ENCODE measurements at regions not wholly inside any gene's neighbourhood (a gene's known extent, or its start where the extent isn't known, plus 50 kb on each side); places are given as distances from the start of the nearest gene placed in this dataset.

DNA sequence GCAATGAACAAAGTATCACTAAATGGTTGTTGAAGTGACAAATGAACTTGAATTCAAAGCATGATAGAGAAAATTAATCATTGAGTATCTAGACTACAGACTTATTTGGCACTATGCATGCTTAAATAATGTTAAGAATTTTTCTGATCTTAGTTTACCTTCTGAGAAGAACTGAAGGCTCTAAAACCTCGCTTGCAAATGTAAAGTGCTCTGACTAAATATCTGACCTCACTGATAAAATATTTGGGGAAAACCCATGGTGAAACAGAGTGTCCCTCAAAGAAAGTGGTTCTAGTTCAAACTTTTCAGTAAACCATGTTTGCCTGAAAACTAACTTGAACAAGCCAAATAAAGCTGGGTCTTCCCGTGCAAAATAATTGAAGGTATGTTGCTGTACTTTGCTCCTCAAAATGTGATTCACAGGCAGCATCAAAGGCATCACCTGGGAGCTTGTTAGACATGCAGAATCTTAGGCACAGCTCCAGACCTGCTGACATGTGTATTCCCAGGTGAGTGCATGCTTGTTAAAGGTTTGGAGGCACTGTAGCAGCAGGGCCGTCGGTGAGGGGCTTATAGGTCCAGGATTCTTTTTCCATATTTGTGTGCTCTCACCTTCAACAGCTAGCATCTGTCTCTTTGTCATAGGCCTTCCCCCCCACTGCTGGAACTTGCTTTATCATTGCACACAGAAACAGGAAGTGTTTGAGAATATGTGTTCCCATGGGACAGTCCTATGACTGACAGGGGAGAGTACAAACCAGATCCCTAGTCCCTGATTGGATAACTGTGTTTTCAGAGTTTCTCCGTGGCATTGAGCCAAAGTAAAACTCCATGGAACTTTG is 524.2 kb upstream of the LMCD1 start:
- DNase-seq (ENCODE audit: low spot score in 2 of 2, unreplicated experiment in 2 of 2), result no peak

DNA sequence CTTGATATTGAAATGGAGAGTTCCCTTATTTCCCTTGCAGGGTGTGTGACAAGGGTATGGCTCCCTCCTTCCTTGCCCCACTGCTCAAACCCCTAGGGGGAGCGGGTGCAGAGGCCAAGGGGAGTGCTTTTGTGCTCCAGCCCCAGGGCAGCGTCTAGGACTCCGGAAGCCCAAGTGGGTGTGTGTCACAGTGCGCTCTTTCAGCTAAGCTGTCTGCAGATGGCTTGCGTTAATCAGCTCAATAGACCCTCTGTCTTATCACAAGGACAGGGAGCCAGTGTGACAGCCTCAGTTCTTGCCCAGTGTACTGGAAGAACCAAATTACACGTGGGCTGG is 523.6 kb upstream of the LMCD1 start:
- Mint-ChIP-seq H3K27me3 (ENCODE audit: low read depth) (no peaks in the 10 kb centered on the region), H3K4me1 (no peaks in the 10 kb centered on the region), H3K27ac (no peak overlapping the region), H3K9me3 (peaks cover 4% of the 10 kb centered on the region), H3K36me3 (no peaks in the 10 kb centered on the region), H3K4me3 (no peak overlapping the region)
- no peak for TF ChIP-seq CTCF (IDR thresholded peaks at IDR 0.05; ENCODE audit: unreplicated experiment)
- no peak for DNase-seq (ENCODE audit: low spot score in 2 of 2, unreplicated experiment in 2 of 2)

More for the DNA sequence above, 524.2 kb upstream of the LMCD1 start:
- H3K36me3 Mint-ChIP-seq, result no peaks in the 10 kb centered on the region
- TF ChIP-seq CTCF (IDR thresholded peaks at IDR 0.05; ENCODE audit: unreplicated experiment), result no peak
- peaks cover 4% of the 10 kb centered on the region for H3K9me3 Mint-ChIP-seq
- H3K27me3 Mint-ChIP-seq (ENCODE audit: low read depth), result no peaks in the 10 kb centered on the region
- no peak overlapping the region for H3K4me3 Mint-ChIP-seq
- no peaks in the 10 kb centered on the region for H3K4me1 Mint-ChIP-seq
- H3K27ac Mint-ChIP-seq, result no peak overlapping the region

DNA sequence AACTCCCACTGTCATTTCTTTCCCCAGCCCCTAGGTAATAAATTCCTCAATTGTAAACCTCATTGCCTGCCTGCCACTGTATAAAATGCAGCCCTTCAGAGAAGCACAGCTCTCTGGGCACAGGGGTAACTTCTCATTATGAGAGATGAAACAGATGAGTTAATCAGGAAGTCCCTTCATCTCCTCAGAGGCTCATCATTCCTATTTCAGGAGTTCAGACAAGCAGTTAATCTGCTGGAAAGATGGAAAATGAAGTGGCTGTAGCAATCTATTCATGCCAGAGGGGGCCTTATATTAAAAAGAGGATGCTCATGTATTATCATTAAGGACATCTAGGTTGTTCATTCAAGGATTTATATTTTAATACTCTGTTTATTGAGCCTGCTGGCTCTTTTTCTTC is 519.5 kb upstream of the LMCD1 start:
- Mint-ChIP-seq H3K4me3 (no peak overlapping the region), H3K36me3 (no peaks in the 10 kb centered on the region), H3K4me1 (no peaks in the 10 kb centered on the region), H3K27me3 (ENCODE audit: low read depth) (no peaks in the 10 kb centered on the region), H3K9me3 (peaks cover 4% of the 10 kb centered on the region), H3K27ac (no peak overlapping the region)
- DNase-seq (ENCODE audit: low spot score in 2 of 2, unreplicated experiment in 2 of 2), result no peak
- TF ChIP-seq CTCF (IDR thresholded peaks at IDR 0.05; ENCODE audit: unreplicated experiment), result no peak

DNA sequence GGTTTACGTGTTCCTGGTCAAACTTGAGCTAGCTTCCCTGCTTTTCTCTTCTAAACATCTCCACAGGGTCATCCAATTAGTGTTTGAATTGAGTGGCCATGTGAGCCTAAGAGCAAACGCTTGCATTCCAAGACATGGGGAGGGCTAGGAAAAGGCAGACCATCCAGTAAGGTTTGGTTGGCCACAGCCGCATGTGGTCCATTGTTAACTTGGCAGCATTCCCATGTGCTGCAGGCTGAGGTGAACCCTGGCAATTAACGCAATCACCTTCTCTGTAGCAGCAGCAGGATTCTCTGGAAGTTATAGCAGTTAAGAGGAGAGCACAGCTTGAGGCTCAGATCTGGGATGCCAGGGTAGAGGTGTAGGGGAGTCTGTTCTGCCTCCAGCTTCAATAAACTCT is 502.2 kb upstream of the LMCD1 start:
- Mint-ChIP-seq H3K27ac (no peak overlapping the region), H3K4me1 (no peaks in the 10 kb centered on the region), H3K36me3 (no peaks in the 10 kb centered on the region), H3K27me3 (ENCODE audit: low read depth) (peaks cover 3% of the 10 kb centered on the region), H3K4me3 (no peak overlapping the region), H3K9me3 (peaks cover 10% of the 10 kb centered on the region)
- TF ChIP-seq CTCF (IDR thresholded peaks at IDR 0.05; ENCODE audit: unreplicated experiment), result no peak
- no peak for DNase-seq (ENCODE audit: low spot score in 2 of 2, unreplicated experiment in 2 of 2)

- Mint-ChIP-seq H3K4me3 (no peak overlapping the region), H3K27me3 (ENCODE audit: low read depth) (peaks cover 2% of the 10 kb centered on the region), H3K36me3 (no peaks in the 10 kb centered on the region), H3K4me1 (no peaks in the 10 kb centered on the region), H3K27ac (no peak overlapping the region), H3K9me3 (no peaks in the 10 kb centered on the region)
- no peak for TF ChIP-seq CTCF (IDR thresholded peaks at IDR 0.05; ENCODE audit: unreplicated experiment)
- DNase-seq (ENCODE audit: low spot score in 2 of 2, unreplicated experiment in 2 of 2), result no peak
These were observed 500.3 kb upstream of the LMCD1 start for GRCh38 chr3:8001307-8001706.

All from mesothelial cell of epicardium (in vitro differentiated cells).